ENCODE measurements at regions not wholly inside any gene's neighbourhood (a gene's known extent, or its start where the extent isn't known, plus 50 kb on each side); places are given as distances from the start of the nearest gene placed in this dataset.

DNA sequence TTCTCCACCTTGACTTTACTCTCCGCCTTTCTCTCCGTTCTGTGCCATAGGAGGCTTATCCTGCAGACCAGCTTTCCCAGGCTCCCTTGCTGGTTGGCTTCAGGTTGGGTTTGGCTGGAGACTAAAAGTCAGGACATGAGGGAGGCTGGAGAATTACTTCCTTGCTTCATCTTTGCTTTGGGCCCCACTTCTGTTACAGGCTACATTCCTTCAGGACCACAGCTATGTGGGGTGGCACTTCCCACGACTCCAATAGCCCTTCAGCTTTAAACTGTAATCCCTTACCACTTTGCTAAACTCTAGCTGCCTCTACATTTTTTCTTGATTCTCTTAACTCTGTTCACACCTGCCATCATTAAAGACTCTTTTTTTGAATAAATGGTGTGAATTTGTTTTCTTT is 186.7 kb upstream of the NR4A3 start:
- Mint-ChIP-seq H3K9me3 (no peaks in the 10 kb centered on the region), H3K4me3 (no peak overlapping the region), H3K4me1 (no peaks in the 10 kb centered on the region), H3K27ac (no peak overlapping the region), H3K27me3 (ENCODE audit: low read depth) (no peaks in the 10 kb centered on the region), H3K36me3 (no peaks in the 10 kb centered on the region)
- no peak for ATAC-seq
- DNase-seq (ENCODE audit: low spot score), result no peak
- CTCF ChIA-PET, result no interaction called here
- POLR2A ChIA-PET, result no interaction called here
- TF ChIP-seq ZNF671 (CRISPR knock-in tag; IDR thresholded peaks at IDR 0.05) (no peak), SMAD4 (CRISPR knock-in tag; IDR thresholded peaks at IDR 0.05) (no peak), CREM (CRISPR knock-in tag; IDR thresholded peaks at IDR 0.05) (no peak), MXD4 (CRISPR knock-in tag; IDR thresholded peaks at IDR 0.05; ENCODE audit: borderline replicate concordance) (no peak), ATF1 (CRISPR knock-in tag; IDR thresholded peaks at IDR 0.05) (no peak), TEAD4 (CRISPR knock-in tag; IDR thresholded peaks at IDR 0.05) (no peak), IRF2 (CRISPR knock-in tag; IDR thresholded peaks at IDR 0.05; ENCODE audit: borderline replicate concordance, low read depth) (no peak), OVOL2 (CRISPR knock-in tag; IDR thresholded peaks at IDR 0.05; ENCODE audit: borderline replicate concordance) (no peak), NR2C2 (CRISPR knock-in tag; IDR thresholded peaks at IDR 0.05) (no peak), ESRRA (CRISPR knock-in tag; IDR thresholded peaks at IDR 0.05; ENCODE audit: borderline replicate concordance) (no peak), RELA (CRISPR knock-in tag; IDR thresholded peaks at IDR 0.05; ENCODE audit: borderline replicate concordance) (no peak), FOXJ3 (CRISPR knock-in tag; IDR thresholded peaks at IDR 0.05; ENCODE audit: borderline replicate concordance) (no peak)
- TF ChIP-seq, protein P1, sequence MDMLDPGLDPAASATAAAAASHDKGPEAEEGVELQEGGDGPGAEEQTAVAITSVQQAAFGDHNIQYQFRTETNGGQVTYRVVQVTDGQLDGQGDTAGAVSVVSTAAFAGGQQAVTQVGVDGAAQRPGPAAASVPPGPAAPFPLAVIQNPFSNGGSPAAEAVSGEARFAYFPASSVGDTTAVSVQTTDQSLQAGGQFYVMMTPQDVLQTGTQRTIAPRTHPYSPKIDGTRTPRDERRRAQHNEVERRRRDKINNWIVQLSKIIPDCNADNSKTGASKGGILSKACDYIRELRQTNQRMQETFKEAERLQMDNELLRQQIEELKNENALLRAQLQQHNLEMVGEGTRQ (CRISPR knock-in tag; IDR thresholded peaks at IDR 0.05), result no peak
- TF ChIP-seq, protein P2, sequence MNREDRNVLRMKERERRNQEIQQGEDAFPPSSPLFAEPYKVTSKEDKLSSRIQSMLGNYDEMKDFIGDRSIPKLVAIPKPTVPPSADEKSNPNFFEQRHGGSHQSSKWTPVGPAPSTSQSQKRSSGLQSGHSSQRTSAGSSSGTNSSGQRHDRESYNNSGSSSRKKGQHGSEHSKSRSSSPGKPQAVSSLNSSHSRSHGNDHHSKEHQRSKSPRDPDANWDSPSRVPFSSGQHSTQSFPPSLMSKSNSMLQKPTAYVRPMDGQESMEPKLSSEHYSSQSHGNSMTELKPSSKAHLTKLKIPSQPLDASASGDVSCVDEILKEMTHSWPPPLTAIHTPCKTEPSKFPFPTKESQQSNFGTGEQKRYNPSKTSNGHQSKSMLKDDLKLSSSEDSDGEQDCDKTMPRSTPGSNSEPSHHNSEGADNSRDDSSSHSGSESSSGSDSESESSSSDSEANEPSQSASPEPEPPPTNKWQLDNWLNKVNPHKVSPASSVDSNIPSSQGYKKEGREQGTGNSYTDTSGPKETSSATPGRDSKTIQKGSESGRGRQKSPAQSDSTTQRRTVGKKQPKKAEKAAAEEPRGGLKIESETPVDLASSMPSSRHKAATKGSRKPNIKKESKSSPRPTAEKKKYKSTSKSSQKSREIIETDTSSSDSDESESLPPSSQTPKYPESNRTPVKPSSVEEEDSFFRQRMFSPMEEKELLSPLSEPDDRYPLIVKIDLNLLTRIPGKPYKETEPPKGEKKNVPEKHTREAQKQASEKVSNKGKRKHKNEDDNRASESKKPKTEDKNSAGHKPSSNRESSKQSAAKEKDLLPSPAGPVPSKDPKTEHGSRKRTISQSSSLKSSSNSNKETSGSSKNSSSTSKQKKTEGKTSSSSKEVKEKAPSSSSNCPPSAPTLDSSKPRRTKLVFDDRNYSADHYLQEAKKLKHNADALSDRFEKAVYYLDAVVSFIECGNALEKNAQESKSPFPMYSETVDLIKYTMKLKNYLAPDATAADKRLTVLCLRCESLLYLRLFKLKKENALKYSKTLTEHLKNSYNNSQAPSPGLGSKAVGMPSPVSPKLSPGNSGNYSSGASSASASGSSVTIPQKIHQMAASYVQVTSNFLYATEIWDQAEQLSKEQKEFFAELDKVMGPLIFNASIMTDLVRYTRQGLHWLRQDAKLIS (CRISPR knock-in tag; IDR thresholded peaks at IDR 0.05; ENCODE audit: borderline replicate concordance), result no peak
- TF ChIP-seq, protein P3, sequence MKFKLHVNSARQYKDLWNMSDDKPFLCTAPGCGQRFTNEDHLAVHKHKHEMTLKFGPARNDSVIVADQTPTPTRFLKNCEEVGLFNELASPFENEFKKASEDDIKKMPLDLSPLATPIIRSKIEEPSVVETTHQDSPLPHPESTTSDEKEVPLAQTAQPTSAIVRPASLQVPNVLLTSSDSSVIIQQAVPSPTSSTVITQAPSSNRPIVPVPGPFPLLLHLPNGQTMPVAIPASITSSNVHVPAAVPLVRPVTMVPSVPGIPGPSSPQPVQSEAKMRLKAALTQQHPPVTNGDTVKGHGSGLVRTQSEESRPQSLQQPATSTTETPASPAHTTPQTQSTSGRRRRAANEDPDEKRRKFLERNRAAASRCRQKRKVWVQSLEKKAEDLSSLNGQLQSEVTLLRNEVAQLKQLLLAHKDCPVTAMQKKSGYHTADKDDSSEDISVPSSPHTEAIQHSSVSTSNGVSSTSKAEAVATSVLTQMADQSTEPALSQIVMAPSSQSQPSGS (CRISPR knock-in tag; IDR thresholded peaks at IDR 0.05; ENCODE audit: borderline replicate concordance, low read depth), result no peak
- TF ChIP-seq, protein P4, sequence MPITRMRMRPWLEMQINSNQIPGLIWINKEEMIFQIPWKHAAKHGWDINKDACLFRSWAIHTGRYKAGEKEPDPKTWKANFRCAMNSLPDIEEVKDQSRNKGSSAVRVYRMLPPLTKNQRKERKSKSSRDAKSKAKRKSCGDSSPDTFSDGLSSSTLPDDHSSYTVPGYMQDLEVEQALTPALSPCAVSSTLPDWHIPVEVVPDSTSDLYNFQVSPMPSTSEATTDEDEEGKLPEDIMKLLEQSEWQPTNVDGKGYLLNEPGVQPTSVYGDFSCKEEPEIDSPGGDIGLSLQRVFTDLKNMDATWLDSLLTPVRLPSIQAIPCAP (CRISPR knock-in tag; IDR thresholded peaks at IDR 0.05), result no peak
- TF ChIP-seq, protein P5, sequence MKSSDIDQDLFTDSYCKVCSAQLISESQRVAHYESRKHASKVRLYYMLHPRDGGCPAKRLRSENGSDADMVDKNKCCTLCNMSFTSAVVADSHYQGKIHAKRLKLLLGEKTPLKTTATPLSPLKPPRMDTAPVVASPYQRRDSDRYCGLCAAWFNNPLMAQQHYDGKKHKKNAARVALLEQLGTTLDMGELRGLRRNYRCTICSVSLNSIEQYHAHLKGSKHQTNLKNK (CRISPR knock-in tag; IDR thresholded peaks at IDR 0.05), result no peak
- TF ChIP-seq, protein P6, sequence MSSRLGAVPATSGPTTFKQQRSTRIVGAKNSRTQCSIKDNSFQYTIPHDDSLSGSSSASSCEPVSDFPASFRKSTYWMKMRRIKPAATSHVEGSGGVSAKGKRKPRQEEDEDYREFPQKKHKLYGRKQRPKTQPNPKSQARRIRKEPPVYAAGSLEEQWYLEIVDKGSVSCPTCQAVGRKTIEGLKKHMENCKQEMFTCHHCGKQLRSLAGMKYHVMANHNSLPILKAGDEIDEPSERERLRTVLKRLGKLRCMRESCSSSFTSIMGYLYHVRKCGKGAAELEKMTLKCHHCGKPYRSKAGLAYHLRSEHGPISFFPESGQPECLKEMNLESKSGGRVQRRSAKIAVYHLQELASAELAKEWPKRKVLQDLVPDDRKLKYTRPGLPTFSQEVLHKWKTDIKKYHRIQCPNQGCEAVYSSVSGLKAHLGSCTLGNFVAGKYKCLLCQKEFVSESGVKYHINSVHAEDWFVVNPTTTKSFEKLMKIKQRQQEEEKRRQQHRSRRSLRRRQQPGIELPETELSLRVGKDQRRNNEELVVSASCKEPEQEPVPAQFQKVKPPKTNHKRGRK (CRISPR knock-in tag; IDR thresholded peaks at IDR 0.05; ENCODE audit: borderline replicate concordance), result no peak
- TF ChIP-seq, protein P7, sequence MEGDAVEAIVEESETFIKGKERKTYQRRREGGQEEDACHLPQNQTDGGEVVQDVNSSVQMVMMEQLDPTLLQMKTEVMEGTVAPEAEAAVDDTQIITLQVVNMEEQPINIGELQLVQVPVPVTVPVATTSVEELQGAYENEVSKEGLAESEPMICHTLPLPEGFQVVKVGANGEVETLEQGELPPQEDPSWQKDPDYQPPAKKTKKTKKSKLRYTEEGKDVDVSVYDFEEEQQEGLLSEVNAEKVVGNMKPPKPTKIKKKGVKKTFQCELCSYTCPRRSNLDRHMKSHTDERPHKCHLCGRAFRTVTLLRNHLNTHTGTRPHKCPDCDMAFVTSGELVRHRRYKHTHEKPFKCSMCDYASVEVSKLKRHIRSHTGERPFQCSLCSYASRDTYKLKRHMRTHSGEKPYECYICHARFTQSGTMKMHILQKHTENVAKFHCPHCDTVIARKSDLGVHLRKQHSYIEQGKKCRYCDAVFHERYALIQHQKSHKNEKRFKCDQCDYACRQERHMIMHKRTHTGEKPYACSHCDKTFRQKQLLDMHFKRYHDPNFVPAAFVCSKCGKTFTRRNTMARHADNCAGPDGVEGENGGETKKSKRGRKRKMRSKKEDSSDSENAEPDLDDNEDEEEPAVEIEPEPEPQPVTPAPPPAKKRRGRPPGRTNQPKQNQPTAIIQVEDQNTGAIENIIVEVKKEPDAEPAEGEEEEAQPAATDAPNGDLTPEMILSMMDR (IDR thresholded peaks at IDR 0.05), result no peak

Measured in WTC11 (cell line).